OCI-LY7 (cell line): ENCODE measurements at regions not wholly inside any gene's neighbourhood (a gene's known extent, or its start where the extent isn't known, plus 50 kb on each side); places are given as distances from the start of the nearest gene placed in this dataset.

Source experiments
- BruUV-seq: library from RNA; stranded (reverse); fragments of 400-500 nt; replicated peaks from 2 replicates; lab custom pipeline; 2021; lab: Mats Ljungman, UMichigan
- CTCF ChIA-PET: fragments of 300-600 bp; sonication (Branson Sonifier 250); formaldehyde crosslinking; loops from one replicate; lab custom pipeline; 2022; ENCODE audit warnings: antibody characterized with exemption; ENCODE audit not compliant: unreplicated experiment; lab: Charles Lee
- POLR2A ChIA-PET: fragments of 300-600 bp; sonication (Branson Sonifier 250); formaldehyde crosslinking; loops from one replicate; lab custom pipeline; 2022; ENCODE audit warnings: antibody characterized with exemption; lab: Charles Lee
- DNase-seq: peaks from one replicate; pipeline ENCODE4 v3.0.0-alpha.2; 2015; ENCODE audit warnings: low spot score
- H2AFZ ChIP-seq: fragments of 200-600 bp; sonication (generic), shearing (Covaris generic); 2 replicates; pipeline ENCODE4 v1.6.1; 2014; ENCODE audit warnings: mild to moderate bottlenecking, antibody characterized with exemption, low read length, moderate library complexity
- H3K27ac ChIP-seq: fragments of 200-600 bp; sonication (generic); 2 replicates; pipeline ENCODE4 v1.5.1; 2014; ENCODE audit warnings: mixed run types, low read depth, mild to moderate bottlenecking, moderate library complexity, low read length, inconsistent platforms; ENCODE audit not compliant: poor library complexity, severe bottlenecking
- H3K36me3 ChIP-seq: fragments of 200-600 bp; sonication (generic); 2 replicates; pipeline ENCODE4 v1.6.1; 2014; ENCODE audit warnings: mild to moderate bottlenecking, antibody characterized with exemption, low read length, moderate library complexity, mixed read lengths; ENCODE audit not compliant: insufficient read depth
- H3K4me1 ChIP-seq: fragments of 200-600 bp; sonication (generic); 2 replicates; pipeline ENCODE4 v1.5.1; 2014; ENCODE audit warnings: mild to moderate bottlenecking, low read length; ENCODE audit not compliant: insufficient read depth, poor library complexity, severe bottlenecking
- H3K4me2 ChIP-seq: fragments of 200-600 bp; sonication (generic); 2 replicates; pipeline ENCODE4 v1.6.1; 2014; ENCODE audit warnings: mild to moderate bottlenecking, low read length
- H3K4me3 ChIP-seq: fragments of 200-600 bp; sonication (generic); 2 replicates; pipeline ENCODE4 v1.5.1; 2014; ENCODE audit warnings: mild to moderate bottlenecking, low read depth, low read length; ENCODE audit not compliant: poor library complexity, severe bottlenecking
- H3K79me2 ChIP-seq: fragments of 200-600 bp; sonication (generic); 2 replicates; pipeline ENCODE4 v1.6.1; 2016; ENCODE audit warnings: low read depth, mild to moderate bottlenecking, low read length, moderate library complexity, mixed read lengths; ENCODE audit not compliant: insufficient read depth
- H3K9me2 ChIP-seq: fragments of 200-600 bp; sonication (generic); 2 replicates; pipeline ENCODE4 v1.6.1; 2016; ENCODE audit warnings: mild to moderate bottlenecking, low read length, mixed read lengths; ENCODE audit not compliant: insufficient read depth
- H3K9me3 ChIP-seq: fragments of 200-600 bp; sonication (generic); 2 replicates; pipeline ENCODE4 v1.6.1; 2014; ENCODE audit warnings: mild to moderate bottlenecking, mixed run types, low read length, mixed read lengths
- H4K20me1 ChIP-seq: fragments of 200-600 bp; sonication (generic); 2 replicates; pipeline ENCODE4 v1.6.1; 2014; ENCODE audit warnings: mild to moderate bottlenecking, antibody characterized with exemption, low read length, moderate library complexity, mixed read lengths; ENCODE audit not compliant: insufficient read depth
- CTCF ChIP-seq: fragments of 200-600 bp; sonication (generic); conservative IDR thresholded peaks from 2 replicates; pipeline ENCODE4 v1.5.1; 2014; ENCODE audit warnings: mild to moderate bottlenecking, antibody characterized with exemption, low read length, moderate library complexity, mixed read lengths
- EZH2phosphoT487 ChIP-seq: fragments of 200-600 bp; sonication (generic); IDR thresholded peaks from 2 replicates; pipeline ENCODE4 v1.6.1; 2018; ENCODE audit warnings: low read depth, borderline replicate concordance, mild to moderate bottlenecking, mixed run types, antibody characterized with exemption, low read length, moderate library complexity, mixed read lengths
- intact Hi-C: fragments of 100-400 bp; cut with micrococcal nuclease; formaldehyde crosslinking; loops from one replicate; pipeline ENCODE4 v1.10.0; 2022; ENCODE audit not compliant: unreplicated experiment

GRCh38 chr20:24275946-24276705 lies 193.3 kb upstream of the SYNDIG1 start:
- Histone ChIP-seq H3K9me3 (no peaks in the 10 kb centered on the region), H3K9me2 (no peaks in the 10 kb centered on the region), H3K4me2 (no peak overlapping the region), H3K4me1 (no peaks in the 10 kb centered on the region), H3K79me2 (no peaks in the 10 kb centered on the region), H3K27ac (no peak overlapping the region), H3K4me3 (no peak overlapping the region), H4K20me1 (no peaks in the 10 kb centered on the region), H2AFZ (no peak overlapping the region), H3K36me3 (no peaks in the 10 kb centered on the region)
- no peak for DNase-seq
- CTCF ChIA-PET: no interaction called here
- no TSS peak for BruUV-seq
- intact Hi-C loops: no loop called here
- TF ChIP-seq CTCF: no peak
- no peak for TF ChIP-seq EZH2phosphoT487
- POLR2A ChIA-PET: no interaction called here

GRCh38 chr20:24273251-24273650 lies 196.2 kb upstream of the SYNDIG1 start:
- POLR2A ChIA-PET: interaction anchor here (0.7 kb wide), 1 partner anchor 29 kb away, joined by 3 read pairs; no protein-coding TSS in a partner anchor
- Histone ChIP-seq H3K79me2 (no peaks in the 10 kb centered on the region), H3K36me3 (no peaks in the 10 kb centered on the region), H3K27ac (no peak overlapping the region), H3K4me1 (no peaks in the 10 kb centered on the region), H4K20me1 (no peaks in the 10 kb centered on the region), H3K4me2 (no peak overlapping the region), H3K4me3 (no peak overlapping the region), H2AFZ (no peak overlapping the region), H3K9me3 (no peaks in the 10 kb centered on the region), H3K9me2 (no peaks in the 10 kb centered on the region)
- intact Hi-C loops: no loop called here
- TF ChIP-seq CTCF (no peak), EZH2phosphoT487 (no peak)
- CTCF ChIA-PET: no interaction called here
- DNase-seq: no peak
- BruUV-seq: no TSS peak

- Histone ChIP-seq H4K20me1 (no peaks in the 10 kb centered on the region), H2AFZ (no peak overlapping the region), H3K9me2 (no peaks in the 10 kb centered on the region), H3K4me3 (no peak overlapping the region), H3K4me2 (no peak overlapping the region), H3K79me2 (no peaks in the 10 kb centered on the region), H3K9me3 (no peaks in the 10 kb centered on the region), H3K36me3 (no peaks in the 10 kb centered on the region), H3K4me1 (no peaks in the 10 kb centered on the region), H3K27ac (no peak overlapping the region)
- BruUV-seq: no TSS peak
- DNase-seq: no peak
- CTCF ChIA-PET: no interaction called here
- TF ChIP-seq CTCF (no peak), EZH2phosphoT487 (no peak)
- POLR2A ChIA-PET: no interaction called here
- intact Hi-C loops: no loop called here
These were observed 208.1 kb upstream of the SYNDIG1 start for GRCh38 chr20:24261351-24261750.
